Trophoblast cell (in vitro differentiated cells and primary cell): ENCODE measurements at regions not wholly inside any gene's neighbourhood (a gene's known extent, or its start where the extent isn't known, plus 50 kb on each side); places are given as distances from the start of the nearest gene placed in this dataset.

Experiments used
- DNase-seq, 2 donors: peaks; one replicate each; pipeline ENCODE4 v3.0.0-alpha.2; 2016
- H2AFZ ChIP-seq: 2 replicates; pipeline ENCODE4 v1.6.1; 2013; ENCODE audit warnings: low read length, moderate library complexity, mild to moderate bottlenecking; ENCODE audit not compliant: insufficient read depth, poor library complexity
- H2AK5ac ChIP-seq: 2 replicates; pipeline ENCODE4 v1.6.1; 2013; ENCODE audit warnings: mild to moderate bottlenecking, low read length
- H2BK120ac ChIP-seq: 2 replicates; pipeline ENCODE4 v1.6.1; 2013; ENCODE audit warnings: low read length, mild to moderate bottlenecking, moderate library complexity; ENCODE audit not compliant: insufficient read depth, poor library complexity
- H2BK12ac ChIP-seq: 2 replicates; pipeline ENCODE4 v1.6.1; 2013; ENCODE audit warnings: mild to moderate bottlenecking, low read length, moderate library complexity
- H2BK5ac ChIP-seq: 2 replicates; pipeline ENCODE4 v1.6.1; 2013; ENCODE audit warnings: low read length, low read depth, moderate library complexity, mild to moderate bottlenecking; ENCODE audit not compliant: poor library complexity
- H3K14ac ChIP-seq: 2 replicates; pipeline ENCODE4 v1.6.1; 2013; ENCODE audit warnings: mild to moderate bottlenecking, low read length
- H3K18ac ChIP-seq: 2 replicates; pipeline ENCODE4 v1.6.1; 2013; ENCODE audit warnings: mild to moderate bottlenecking, low read length
- H3K23ac ChIP-seq: 2 replicates; pipeline ENCODE4 v1.6.1; 2013; ENCODE audit warnings: low read length
- H3K27ac ChIP-seq: 2 replicates; pipeline ENCODE4 v1.5.1; 2013; ENCODE audit warnings: low read depth, mild to moderate bottlenecking, inconsistent platforms, low read length, moderate library complexity
- H3K27me3 ChIP-seq: 2 replicates; pipeline ENCODE4 v1.6.1; 2013; ENCODE audit warnings: inconsistent platforms, mild to moderate bottlenecking, low read length, moderate library complexity; ENCODE audit not compliant: insufficient read depth
- H3K36me3 ChIP-seq, 2 experiments: 1 replicate in 1 of 2; 2 replicates in 1 of 2; pipeline ENCODE4 v1.6.1; 2013; ENCODE audit warnings: low read length in 2 of 2, mild to moderate bottlenecking in 2 of 2, moderate library complexity in 1 of 2; ENCODE audit not compliant: insufficient read depth in 2 of 2, control insufficient read depth in 1 of 2
- H3K4ac ChIP-seq: 2 replicates; pipeline ENCODE4 v1.6.1; 2013; ENCODE audit warnings: low read depth, mild to moderate bottlenecking, low read length, moderate library complexity
- H3K4me1 ChIP-seq, 2 experiments: 1 replicate in 1 of 2; 2 replicates in 1 of 2; pipeline ENCODE4 v1.6.1; 2013; ENCODE audit warnings: low read length in 2 of 2, mild to moderate bottlenecking in 2 of 2, moderate library complexity in 1 of 2; ENCODE audit not compliant: insufficient read depth in 2 of 2, control insufficient read depth in 1 of 2
- H3K4me2 ChIP-seq: 2 replicates; pipeline ENCODE4 v1.6.1; 2013; ENCODE audit warnings: inconsistent platforms, mild to moderate bottlenecking, low read length, moderate library complexity
- H3K4me3 ChIP-seq: 2 replicates; pipeline ENCODE4 v1.5.1; 2013; ENCODE audit warnings: mild to moderate bottlenecking, low read depth, low read length, inconsistent platforms
- H3K79me1 ChIP-seq: one replicate; pipeline ENCODE4 v1.6.1; 2013; ENCODE audit warnings: low read length
- H3K79me2 ChIP-seq: 2 replicates; pipeline ENCODE4 v1.6.1; 2013; ENCODE audit warnings: low read length, mild to moderate bottlenecking; ENCODE audit not compliant: control insufficient read depth, insufficient read depth, poor library complexity
- H3K9ac ChIP-seq: 2 replicates; pipeline ENCODE4 v1.6.1; 2013; ENCODE audit warnings: mild to moderate bottlenecking, low read length
- H3K9me3 ChIP-seq: 2 replicates; pipeline ENCODE4 v1.6.1; 2013; ENCODE audit warnings: low read depth, mild to moderate bottlenecking, control low read depth, inconsistent platforms, low read length; ENCODE audit not compliant: insufficient read depth
- H4K12ac ChIP-seq: 2 replicates; pipeline ENCODE4 v1.6.1; 2013; ENCODE audit warnings: low read depth, mild to moderate bottlenecking, low read length, moderate library complexity
- H4K8ac ChIP-seq: 2 replicates; pipeline ENCODE4 v1.6.1; 2013; ENCODE audit warnings: low read depth, mild to moderate bottlenecking, low read length, moderate library complexity
- H4K91ac ChIP-seq: one replicate; pipeline ENCODE4 v1.6.1; 2013; ENCODE audit warnings: low read depth, mild to moderate bottlenecking, low read length, moderate library complexity
- WGBS: extraction: QIAGEN DNeasy Blood & Tissue Kit; methylation state at CpG from one replicate; pipeline ENCODE4 v1.1.7; 2013; ENCODE audit warnings: missing lambda C conversion rate; ENCODE audit not compliant: insufficient read length, insufficient coverage; ENCODE audit errors: extremely low coverage; 5-methylcytosine and 5-hydroxymethylcytosine counted together

DNA sequence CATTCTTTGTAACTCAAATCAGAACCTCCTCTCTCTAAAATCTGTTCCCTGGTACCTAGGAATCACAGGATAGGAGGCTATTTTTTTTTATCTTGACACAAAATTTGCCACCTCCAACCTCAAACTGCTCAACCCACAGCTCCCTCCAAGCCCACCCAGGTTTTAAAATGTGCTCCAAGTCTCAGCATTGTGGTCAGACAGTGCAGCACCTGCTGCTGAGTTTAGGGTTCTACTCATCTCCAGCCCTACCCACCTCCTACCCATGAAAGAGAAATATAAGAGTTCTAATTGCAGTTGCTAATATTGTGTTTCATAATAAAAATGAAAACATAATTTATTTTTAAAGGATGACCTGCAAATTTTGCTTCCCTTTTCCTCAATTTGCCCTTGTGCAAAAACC lies 496.5 kb downstream of the MAFB start:
- Histone ChIP-seq H3K27ac (no peak overlapping the region), H2BK5ac (no peak overlapping the region), H3K18ac (no peak overlapping the region), H4K12ac (no peak overlapping the region), H3K4ac (no peak overlapping the region), H3K4me2 (no peak overlapping the region), H3K9me3 (no peaks in the 10 kb centered on the region), H3K4me3 (no peak overlapping the region), H3K14ac (no peak overlapping the region), H2BK12ac (no peak overlapping the region), H4K91ac (no peak overlapping the region), H2BK120ac (no peak overlapping the region), H3K36me3 (no peaks in the 10 kb centered on the region), H3K4me1 (no peaks in the 10 kb centered on the region), H2AFZ (no peak overlapping the region), H3K79me1 (no peaks in the 10 kb centered on the region), H2AK5ac (no peak overlapping the region), H3K9ac (no peak overlapping the region), H3K27me3 (no peaks in the 10 kb centered on the region), H3K79me2 (no peaks in the 10 kb centered on the region), H4K8ac (no peak overlapping the region), H3K23ac (no peak overlapping the region)
- DNase-seq, result no peak

DNA sequence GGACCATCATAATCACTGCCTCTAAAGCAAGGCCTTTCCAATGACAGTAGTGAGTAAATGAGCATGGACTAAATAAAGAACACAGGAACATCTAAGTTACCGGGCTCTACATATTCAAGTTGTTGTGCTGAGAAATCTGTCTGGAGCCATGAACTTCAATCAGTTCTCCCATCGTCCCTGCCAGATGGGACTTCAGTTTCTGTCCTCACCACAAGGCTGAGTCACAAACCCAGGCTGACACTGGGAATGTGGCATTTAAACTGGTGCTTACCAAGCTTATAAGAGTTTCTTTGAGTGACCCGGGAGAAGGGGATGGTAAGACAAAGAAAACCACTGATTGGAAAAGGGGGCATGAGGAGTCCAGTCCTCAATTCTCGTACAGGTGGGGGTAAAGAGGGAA lies 497.0 kb downstream of the MAFB start:
- Histone ChIP-seq H2BK120ac (no peak overlapping the region), H3K27ac (no peak overlapping the region), H3K4ac (no peak overlapping the region), H3K9ac (no peak overlapping the region), H4K12ac (no peak overlapping the region), H4K8ac (no peak overlapping the region), H2BK12ac (no peak overlapping the region), H3K4me1 (no peaks in the 10 kb centered on the region), H4K91ac (no peak overlapping the region), H3K14ac (no peak overlapping the region), H3K4me3 (no peak overlapping the region), H3K36me3 (no peaks in the 10 kb centered on the region), H2AFZ (no peak overlapping the region), H3K79me1 (no peaks in the 10 kb centered on the region), H3K9me3 (no peaks in the 10 kb centered on the region), H3K79me2 (no peaks in the 10 kb centered on the region), H3K18ac (no peak overlapping the region), H3K23ac (no peak overlapping the region), H3K27me3 (no peaks in the 10 kb centered on the region), H2AK5ac (no peak overlapping the region), H3K4me2 (no peak overlapping the region), H2BK5ac (no peak overlapping the region)
- no CpG with 5 or more reads among the region's 4 CpGs for WGBS
- no peak for DNase-seq

DNA sequence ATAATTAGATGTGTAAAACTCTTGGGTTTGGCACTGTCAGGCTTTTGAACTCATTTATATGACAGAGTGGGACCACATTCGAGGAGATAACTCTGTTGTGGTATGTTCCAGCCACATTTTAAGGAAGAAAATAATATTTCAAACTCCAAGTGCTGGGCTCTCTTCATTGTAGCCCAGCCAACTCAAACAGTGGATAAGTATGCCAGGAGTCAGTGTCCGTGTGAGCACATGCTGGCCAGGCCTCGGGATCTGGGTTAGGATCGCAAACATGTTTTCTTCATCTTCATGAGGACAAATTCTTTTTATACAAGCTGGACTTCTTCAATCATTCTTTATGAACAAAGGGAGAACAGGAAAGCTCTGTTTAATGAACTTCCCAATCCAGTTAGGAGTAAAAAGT lies 497.5 kb downstream of the MAFB start:
- Histone ChIP-seq H3K4ac (no peak overlapping the region), H2BK12ac (no peak overlapping the region), H3K9ac (no peak overlapping the region), H3K18ac (no peak overlapping the region), H3K9me3 (no peaks in the 10 kb centered on the region), H2BK120ac (no peak overlapping the region), H3K27ac (no peak overlapping the region), H4K91ac (no peak overlapping the region), H3K4me2 (no peak overlapping the region), H4K12ac (no peak overlapping the region), H3K27me3 (no peaks in the 10 kb centered on the region), H3K79me2 (no peaks in the 10 kb centered on the region), H4K8ac (no peak overlapping the region), H3K36me3 (no peaks in the 10 kb centered on the region), H3K23ac (no peak overlapping the region), H3K14ac (no peak overlapping the region), H3K4me3 (no peak overlapping the region), H3K79me1 (no peaks in the 10 kb centered on the region), H2BK5ac (no peak overlapping the region), H3K4me1 (no peaks in the 10 kb centered on the region), H2AK5ac (no peak overlapping the region), H2AFZ (no peak overlapping the region)
- no peak for DNase-seq
- WGBS, result no CpG with 5 or more reads among the region's 4 CpGs

DNA sequence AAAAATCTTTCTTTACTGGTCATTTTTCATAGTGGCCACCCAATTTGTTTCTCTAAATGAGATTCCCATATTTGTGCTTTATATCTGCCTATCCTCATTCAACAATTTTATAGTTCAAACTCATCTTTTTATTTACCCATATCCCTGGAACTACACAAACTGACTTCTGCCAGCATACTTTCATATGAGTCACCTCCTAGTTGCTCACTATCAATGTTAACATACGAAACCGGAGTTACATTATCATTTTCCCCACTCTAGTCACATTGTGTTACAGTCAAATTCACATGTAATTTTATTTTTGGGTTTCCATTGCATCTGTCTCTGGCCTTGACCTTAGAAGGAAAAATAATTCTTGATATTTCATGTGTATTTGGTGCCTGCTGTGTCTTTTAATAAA lies 499.4 kb downstream of the MAFB start:
- no peak overlapping the region for H3K14ac ChIP-seq
- no peak overlapping the region for H3K23ac ChIP-seq
- H3K27ac ChIP-seq, result no peak overlapping the region
- DNase-seq, result peak in 1 of 2 donors; percentile 5
- no peak overlapping the region for H4K91ac ChIP-seq
- no peak overlapping the region for H2AFZ ChIP-seq
- H3K9ac ChIP-seq, result no peak overlapping the region
- no peaks in the 10 kb centered on the region for H3K79me1 ChIP-seq
- no peak overlapping the region for H4K12ac ChIP-seq
- no peak overlapping the region for H3K4me2 ChIP-seq
- no peak overlapping the region for H2BK120ac ChIP-seq
- no peaks in the 10 kb centered on the region for H3K79me2 ChIP-seq
- H2BK12ac ChIP-seq, result no peak overlapping the region
- no peak overlapping the region for H3K4ac ChIP-seq
- H2AK5ac ChIP-seq, result no peak overlapping the region
- no peaks in the 10 kb centered on the region for H3K36me3 ChIP-seq
- no CpG with 5 or more reads among the region's 2 CpGs for WGBS
- no peak overlapping the region for H3K4me3 ChIP-seq
- no peak overlapping the region for H2BK5ac ChIP-seq
- no peak overlapping the region for H4K8ac ChIP-seq
- no peak overlapping the region for H3K18ac ChIP-seq
- no peaks in the 10 kb centered on the region for H3K27me3 ChIP-seq
- H3K9me3 ChIP-seq, result no peaks in the 10 kb centered on the region
- H3K4me1 ChIP-seq, result no peaks in the 10 kb centered on the region

DNA sequence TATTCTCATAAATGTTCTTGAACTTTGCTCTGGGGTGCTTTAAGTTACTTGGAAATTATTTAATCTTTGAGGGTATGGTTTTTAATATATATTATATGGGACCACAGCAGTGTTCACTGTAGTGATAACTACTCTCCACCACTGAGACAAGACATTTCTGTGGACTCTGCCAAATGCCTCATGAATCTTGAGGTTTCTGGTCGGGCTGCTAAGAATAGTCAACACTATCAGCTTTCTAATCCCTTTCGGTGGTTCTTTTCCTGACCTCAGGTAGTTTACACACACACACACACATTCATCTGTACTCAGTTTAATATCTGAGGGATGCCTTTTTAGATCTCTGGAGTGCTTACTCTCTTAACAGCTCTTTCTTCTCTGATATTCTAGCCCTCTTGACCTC lies 500.7 kb downstream of the MAFB start:
- Histone ChIP-seq H3K4me3 (no peak overlapping the region), H3K9me3 (no peaks in the 10 kb centered on the region)
- DNase-seq, result no peak

More for the DNA sequence above, 500.7 kb downstream of the MAFB start:
- Histone ChIP-seq H3K4me2 (no peak overlapping the region), H3K79me2 (no peaks in the 10 kb centered on the region), H3K14ac (no peak overlapping the region), H4K12ac (no peak overlapping the region), H3K79me1 (no peaks in the 10 kb centered on the region), H4K91ac (no peak overlapping the region), H3K18ac (no peak overlapping the region), H3K9ac (no peak overlapping the region), H3K27me3 (no peaks in the 10 kb centered on the region), H2BK5ac (no peak overlapping the region), H2BK12ac (no peak overlapping the region), H2AFZ (no peak overlapping the region), H3K27ac (no peak overlapping the region), H4K8ac (no peak overlapping the region), H3K4ac (no peak overlapping the region), H2AK5ac (no peak overlapping the region), H2BK120ac (no peak overlapping the region), H3K36me3 (no peaks in the 10 kb centered on the region), H3K4me1 (no peaks in the 10 kb centered on the region), H3K23ac (no peak overlapping the region)
- WGBS, result no CpG with 5 or more reads among the region's 2 CpGs
